Loucy (cell line): ENCODE measurements at regions not wholly inside any gene's neighbourhood (a gene's known extent, or its start where the extent isn't known, plus 50 kb on each side); places are given as distances from the start of the nearest gene placed in this dataset.

ENCODE experiments used
- CTCF ChIP-seq: fragments of 200-600 bp; sonication (generic); conservative IDR thresholded peaks from 2 replicates; pipeline ENCODE4 v1.5.1; 2014; ENCODE audit warnings: mild to moderate bottlenecking, antibody characterized with exemption, low read length
- EZH2phosphoT487 ChIP-seq: fragments of 200-600 bp; IDR thresholded peaks from 2 replicates; pipeline ENCODE4 v1.6.1; 2018; ENCODE audit warnings: antibody characterized with exemption, mild to moderate bottlenecking, moderate library complexity, borderline replicate concordance

- no peak for TF ChIP-seq CTCF
- no peak for TF ChIP-seq EZH2phosphoT487
These were observed 94.5 kb upstream of the FAM20A start for GRCh38 chr17:68695659-68696058.
